DND-41 (cell line): ENCODE measurements at regions not wholly inside any gene's neighbourhood (a gene's known extent, or its start where the extent isn't known, plus 50 kb on each side); places are given as distances from the start of the nearest gene placed in this dataset.
"Not testable (repeated sequence)": the region's sequence is repeated elsewhere in the genome, so short reads cannot be mapped to it uniquely, and the experiment has no call there.

Experiments
- ATAC-seq: fragments of 200-7000 bp; cut with Tn5 transposase; 3 replicates; pipeline ENCODE4 v1.9.1; 2021; ENCODE audit warnings: low read depth; ENCODE audit not compliant: insufficient read depth
- DNase-seq: peaks from one replicate; pipeline ENCODE4 v3.0.0-alpha.2; 2020
- H2AFZ ChIP-seq: 2 replicates; pipeline ENCODE4 v1.6.0; 2012; ENCODE audit warnings: low read depth, low read length
- H3K27ac ChIP-seq: 2 replicates; pipeline ENCODE4 v1.5.1; 2012; ENCODE audit warnings: low read length, inconsistent platforms
- H3K27me3 ChIP-seq: fragments of 200-600 bp; sonication (generic); 2 replicates; pipeline ENCODE4 v1.6.0; 2012; ENCODE audit warnings: low read length, mild to moderate bottlenecking, inconsistent platforms; ENCODE audit not compliant: insufficient read depth, poor library complexity
- H3K36me3 ChIP-seq: 2 replicates; pipeline ENCODE4 v1.5.1; 2012; ENCODE audit warnings: low read length, inconsistent platforms; ENCODE audit not compliant: insufficient read depth
- H3K4me1 ChIP-seq: 2 replicates; pipeline ENCODE4 v1.5.1; 2012; ENCODE audit warnings: mild to moderate bottlenecking, low read length; ENCODE audit not compliant: insufficient read depth
- H3K4me2 ChIP-seq: 2 replicates; pipeline ENCODE4 v1.6.0; 2012; ENCODE audit warnings: mild to moderate bottlenecking, moderate library complexity, low read length, inconsistent platforms; ENCODE audit not compliant: insufficient read depth
- H3K4me3 ChIP-seq, 2 experiments: fragments of 200-600 bp in 1 of 2; shearing (Covaris generic) in 1 of 2; 2 replicates each; pipeline ENCODE4 v1.5.1; 2012 to 2016; ENCODE audit warnings: inconsistent platforms in 2 of 2, low read length in 2 of 2, mild to moderate bottlenecking in 2 of 2, low read depth in 1 of 2, moderate library complexity in 1 of 2
- H3K79me2 ChIP-seq: 2 replicates; pipeline ENCODE4 v1.6.0; 2012; ENCODE audit warnings: low read length, inconsistent platforms; ENCODE audit not compliant: insufficient read depth
- H3K9ac ChIP-seq: 2 replicates; pipeline ENCODE4 v1.6.0; 2012; ENCODE audit warnings: low read depth, mild to moderate bottlenecking, inconsistent platforms, low read length, moderate library complexity
- H3K9me3 ChIP-seq: 2 replicates; pipeline ENCODE4 v1.5.1; 2012; ENCODE audit warnings: low read length, moderate library complexity, mild to moderate bottlenecking, inconsistent platforms; ENCODE audit not compliant: insufficient read depth, severe bottlenecking
- H4K20me1 ChIP-seq: 2 replicates; pipeline ENCODE4 v1.6.0; 2012; ENCODE audit warnings: low read length; ENCODE audit not compliant: insufficient read depth
- EZH2 ChIP-seq: IDR thresholded peaks from 3 replicates; pipeline ENCODE4 v1.6.1; 2012; ENCODE audit warnings: borderline replicate concordance, low read depth, mild to moderate bottlenecking, moderate library complexity, low read length, inconsistent platforms; ENCODE audit not compliant: severe bottlenecking
- TF ChIP-seq, protein P1 (sequence below): IDR thresholded peaks from 2 replicates; pipeline ENCODE4 v1.5.1; 2012; ENCODE audit warnings: borderline replicate concordance, low read length, moderate library complexity, mild to moderate bottlenecking; ENCODE audit not compliant: poor library complexity, severe bottlenecking; ENCODE audit errors: extremely low read depth

DNA sequence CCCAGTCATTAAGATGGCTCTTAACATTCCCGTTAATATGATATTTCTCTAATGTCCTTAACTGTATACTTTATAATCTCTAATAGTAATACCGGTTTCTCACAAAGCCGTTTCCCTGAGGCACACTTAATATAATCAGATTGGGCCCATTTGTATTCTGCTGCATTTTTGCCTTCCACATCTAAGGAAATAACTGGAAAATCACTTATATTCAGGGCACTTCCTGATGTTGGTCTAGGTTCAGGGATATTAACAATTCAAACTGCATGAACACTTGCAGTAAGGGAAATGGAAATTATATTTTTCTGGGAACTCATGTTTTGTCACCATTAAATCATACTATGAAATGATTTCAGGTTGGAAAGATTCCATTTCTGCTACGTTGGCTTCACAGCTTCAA is 119.8 kb downstream of the TPR start:
- TF ChIP-seq EZH2 = no peak
- TF ChIP-seq, protein P1, sequence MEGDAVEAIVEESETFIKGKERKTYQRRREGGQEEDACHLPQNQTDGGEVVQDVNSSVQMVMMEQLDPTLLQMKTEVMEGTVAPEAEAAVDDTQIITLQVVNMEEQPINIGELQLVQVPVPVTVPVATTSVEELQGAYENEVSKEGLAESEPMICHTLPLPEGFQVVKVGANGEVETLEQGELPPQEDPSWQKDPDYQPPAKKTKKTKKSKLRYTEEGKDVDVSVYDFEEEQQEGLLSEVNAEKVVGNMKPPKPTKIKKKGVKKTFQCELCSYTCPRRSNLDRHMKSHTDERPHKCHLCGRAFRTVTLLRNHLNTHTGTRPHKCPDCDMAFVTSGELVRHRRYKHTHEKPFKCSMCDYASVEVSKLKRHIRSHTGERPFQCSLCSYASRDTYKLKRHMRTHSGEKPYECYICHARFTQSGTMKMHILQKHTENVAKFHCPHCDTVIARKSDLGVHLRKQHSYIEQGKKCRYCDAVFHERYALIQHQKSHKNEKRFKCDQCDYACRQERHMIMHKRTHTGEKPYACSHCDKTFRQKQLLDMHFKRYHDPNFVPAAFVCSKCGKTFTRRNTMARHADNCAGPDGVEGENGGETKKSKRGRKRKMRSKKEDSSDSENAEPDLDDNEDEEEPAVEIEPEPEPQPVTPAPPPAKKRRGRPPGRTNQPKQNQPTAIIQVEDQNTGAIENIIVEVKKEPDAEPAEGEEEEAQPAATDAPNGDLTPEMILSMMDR = no peak
- Histone ChIP-seq H4K20me1 (no peaks in the 10 kb centered on the region), H3K4me3 (no peak overlapping the region), H3K4me1 (no peaks in the 10 kb centered on the region), H3K4me2 (no peak overlapping the region), H3K36me3 (no peaks in the 10 kb centered on the region), H3K9ac (no peak overlapping the region), H3K9me3 (no peaks in the 10 kb centered on the region), H3K27ac (no peak overlapping the region), H3K79me2 (no peaks in the 10 kb centered on the region), H2AFZ (no peak overlapping the region), H3K27me3 (no peaks in the 10 kb centered on the region)
- no peak for ATAC-seq
- DNase-seq = no peak

DNA sequence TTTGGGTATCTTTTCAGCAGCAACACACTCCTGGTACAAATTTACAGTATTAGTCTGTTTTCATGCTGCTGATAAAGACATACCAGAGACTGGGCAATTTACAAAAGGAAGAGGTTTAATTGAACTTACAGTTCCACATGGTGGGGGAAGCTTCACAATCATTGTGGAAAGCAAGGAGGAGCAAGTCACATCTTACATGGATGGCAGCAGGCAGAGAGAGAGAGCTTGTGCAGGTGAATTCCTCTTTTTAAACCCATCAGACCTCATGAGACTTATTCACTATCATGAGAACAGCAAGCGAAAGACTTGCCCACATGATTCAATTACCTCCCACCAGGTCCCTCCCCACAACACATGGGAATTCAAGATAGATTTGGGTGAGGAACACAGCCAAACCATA is 124.5 kb downstream of the TPR start:
- Histone ChIP-seq H3K27me3 (no peaks in the 10 kb centered on the region), H3K36me3 (no peaks in the 10 kb centered on the region), H2AFZ (no peak overlapping the region), H3K4me2 (no peak overlapping the region), H3K79me2 (no peaks in the 10 kb centered on the region), H3K4me1 (no peaks in the 10 kb centered on the region), H3K9me3 (no peaks in the 10 kb centered on the region), H3K27ac (no peak overlapping the region), H3K9ac (no peak overlapping the region), H3K4me3 (no peak overlapping the region), H4K20me1 (no peaks in the 10 kb centered on the region)
- no peak for TF ChIP-seq EZH2
- TF ChIP-seq, protein P1 = no peak
- DNase-seq (no peak), ATAC-seq (no peak)

DNA sequence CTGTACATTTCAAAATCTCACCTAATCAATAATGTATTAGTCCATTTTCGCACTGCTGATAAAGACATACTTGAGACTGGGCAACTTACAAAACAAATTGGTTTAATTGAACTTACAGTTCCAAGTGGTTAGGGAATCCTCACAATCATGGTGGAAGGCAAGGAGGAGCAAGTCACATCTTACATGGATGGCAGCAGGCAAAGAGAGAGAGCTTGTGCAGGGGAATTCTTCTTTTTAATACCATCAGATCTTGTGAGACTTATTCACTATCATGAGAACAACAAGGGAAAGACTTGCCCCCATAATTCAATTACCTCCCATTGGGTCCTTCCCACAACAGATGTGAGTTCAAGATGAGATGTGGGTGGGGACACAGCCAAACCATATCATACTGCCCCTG is 126.4 kb downstream of the TPR start:
- DNase-seq, H2AFZ ChIP-seq, H3K27ac ChIP-seq, H3K4me2 ChIP-seq, H3K4me3 ChIP-seq, H3K27me3 ChIP-seq, H3K9me3 ChIP-seq, H3K36me3 ChIP-seq, H3K79me2 ChIP-seq, ATAC-seq, H3K4me1 ChIP-seq, H4K20me1 ChIP-seq, H3K9ac ChIP-seq: not testable (repeated sequence)

DNA sequence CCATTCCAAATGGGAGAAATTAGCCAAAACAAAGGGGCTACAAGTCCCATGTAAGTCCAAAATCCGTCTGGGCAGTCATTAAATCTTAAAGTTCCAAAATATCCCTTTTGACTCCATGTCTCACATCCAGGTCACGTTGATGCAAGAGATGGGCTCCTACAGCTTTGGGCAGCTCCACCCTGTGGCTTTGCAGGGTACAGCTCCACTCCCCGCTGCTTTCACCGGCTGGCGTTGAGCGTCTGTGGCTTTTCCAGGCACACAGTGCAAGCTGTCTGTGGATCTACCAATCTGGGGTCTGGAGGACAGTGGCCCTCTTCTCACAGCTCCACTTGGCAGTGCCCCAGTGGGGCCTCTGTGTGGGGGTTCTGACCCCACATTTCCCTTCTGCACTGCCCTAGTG is 130.2 kb downstream of the TPR start:
- Histone ChIP-seq H4K20me1 (no peaks in the 10 kb centered on the region), H3K4me1 (no peaks in the 10 kb centered on the region), H3K4me3 (no peak overlapping the region), H3K27ac (no peak overlapping the region), H3K36me3 (no peaks in the 10 kb centered on the region), H3K27me3 (no peaks in the 10 kb centered on the region), H3K4me2 (no peak overlapping the region), H3K79me2 (no peaks in the 10 kb centered on the region), H2AFZ (no peak overlapping the region), H3K9ac (no peak overlapping the region), H3K9me3 (no peaks in the 10 kb centered on the region)
- no peak for DNase-seq
- ATAC-seq = 0 out of 3 replicates have a peak, but pooled peaks have one; percentile 40
- no peak for TF ChIP-seq EZH2
- TF ChIP-seq, protein P1 = peak; percentile 40
